Suprapubic skin (tissue), 4 donors: ENCODE measurements at regions not wholly inside any gene's neighbourhood (a gene's known extent, or its start where the extent isn't known, plus 50 kb on each side); places are given as distances from the start of the nearest gene placed in this dataset.

ENCODE experiments used
- DNase-seq, 2 donors: peaks; one replicate each; pipeline ENCODE4 v3.0.0-alpha.2; 2019; ENCODE audit warnings: low spot score in 2 of 2
- H3K27ac ChIP-seq: fragments of 200-600 bp; sonication (generic); one replicate; pipeline ENCODE4 v1.5.1; 2019
- H3K27me3 ChIP-seq: fragments of 200-600 bp; sonication (generic); one replicate; pipeline ENCODE4 v1.5.1; 2019
- H3K36me3 ChIP-seq: fragments of 200-600 bp; sonication (generic); one replicate; pipeline ENCODE4 v1.5.1; 2019
- H3K4me1 ChIP-seq: fragments of 200-600 bp; sonication (generic); one replicate; pipeline ENCODE4 v1.5.1; 2019
- H3K4me3 ChIP-seq: fragments of 200-600 bp; sonication (generic); one replicate; pipeline ENCODE4 v1.5.1; 2019; ENCODE audit warnings: mild to moderate bottlenecking
- H3K9me3 ChIP-seq: fragments of 200-600 bp; sonication (generic); one replicate; pipeline ENCODE4 v1.5.1; 2019
- EP300 ChIP-seq: sonication (generic); formaldehyde crosslinking; IDR thresholded peaks from one replicate; pipeline ENCODE4 v1.6.1; 2017; ENCODE audit warnings: antibody characterized with exemption
- POLR2A ChIP-seq, 2 donors: fragments of 450-650 bp; IDR thresholded peaks; one replicate each; pipeline ENCODE4 v1.6.1; 2017; ENCODE audit warnings: antibody characterized with exemption in 2 of 2, mild to moderate bottlenecking in 2 of 2, moderate library complexity in 2 of 2
- POLR2AphosphoS5 ChIP-seq, 3 donors: sonication (generic); formaldehyde crosslinking; IDR thresholded peaks; one replicate each; pipeline ENCODE4 v1.6.1; 2017; ENCODE audit warnings: antibody characterized with exemption in 3 of 3
- WGBS: methylation state at CpG from one replicate; pipeline ENCODE4 v1.1.5; 2018; 5-methylcytosine and 5-hydroxymethylcytosine counted together
- TF ChIP-seq, protein P1 (sequence below), 2 donors: fragments of 200-600 bp in 1 of 2; fragments of 450-650 bp in 1 of 2; sonication (generic) in 1 of 2; IDR thresholded peaks; one replicate each; pipeline ENCODE4 v1.5.1; 2016 to 2019; ENCODE audit warnings: antibody characterized with exemption in 2 of 2, mild to moderate bottlenecking in 1 of 2, moderate library complexity in 1 of 2

DNA sequence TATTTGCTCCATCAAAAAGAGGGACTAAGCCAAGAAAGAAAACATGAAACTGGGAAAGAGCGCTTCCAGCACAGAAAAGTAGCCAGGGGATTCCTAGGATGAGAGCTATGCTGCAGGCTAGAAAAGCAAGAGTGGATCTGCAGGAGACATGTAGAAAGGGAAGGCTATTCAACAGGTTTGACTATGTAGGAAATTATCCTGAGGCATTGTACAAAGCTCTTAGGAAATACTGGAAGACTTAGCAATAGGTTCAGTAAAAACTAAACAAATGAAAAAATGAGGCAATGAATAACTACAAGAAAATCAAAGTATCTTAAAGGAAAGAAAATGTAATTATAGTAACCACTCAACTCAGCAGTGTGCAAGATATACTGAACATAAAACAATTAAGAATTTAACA is 178.7 kb upstream of the FOXN2 start:
- TF ChIP-seq POLR2A (IDR thresholded peaks at IDR 0.05) (no peak), EP300 (no peak), POLR2AphosphoS5 (IDR thresholded peaks at IDR 0.05) (no peak)
- TF ChIP-seq, protein P1, sequence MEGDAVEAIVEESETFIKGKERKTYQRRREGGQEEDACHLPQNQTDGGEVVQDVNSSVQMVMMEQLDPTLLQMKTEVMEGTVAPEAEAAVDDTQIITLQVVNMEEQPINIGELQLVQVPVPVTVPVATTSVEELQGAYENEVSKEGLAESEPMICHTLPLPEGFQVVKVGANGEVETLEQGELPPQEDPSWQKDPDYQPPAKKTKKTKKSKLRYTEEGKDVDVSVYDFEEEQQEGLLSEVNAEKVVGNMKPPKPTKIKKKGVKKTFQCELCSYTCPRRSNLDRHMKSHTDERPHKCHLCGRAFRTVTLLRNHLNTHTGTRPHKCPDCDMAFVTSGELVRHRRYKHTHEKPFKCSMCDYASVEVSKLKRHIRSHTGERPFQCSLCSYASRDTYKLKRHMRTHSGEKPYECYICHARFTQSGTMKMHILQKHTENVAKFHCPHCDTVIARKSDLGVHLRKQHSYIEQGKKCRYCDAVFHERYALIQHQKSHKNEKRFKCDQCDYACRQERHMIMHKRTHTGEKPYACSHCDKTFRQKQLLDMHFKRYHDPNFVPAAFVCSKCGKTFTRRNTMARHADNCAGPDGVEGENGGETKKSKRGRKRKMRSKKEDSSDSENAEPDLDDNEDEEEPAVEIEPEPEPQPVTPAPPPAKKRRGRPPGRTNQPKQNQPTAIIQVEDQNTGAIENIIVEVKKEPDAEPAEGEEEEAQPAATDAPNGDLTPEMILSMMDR (IDR thresholded peaks at IDR 0.05): no peak
- WGBS: 82% methylated on average over 1 of the region's 1 CpG
- no peak for DNase-seq

GRCh38 chr2:48137829-48138228 is 176.7 kb upstream of the FOXN2 start:
- TF ChIP-seq, protein P1 (IDR thresholded peaks at IDR 0.05): no peak
- TF ChIP-seq POLR2AphosphoS5 (IDR thresholded peaks at IDR 0.05) (no peak), POLR2A (IDR thresholded peaks at IDR 0.05) (no peak)
- 59% methylated on average over 1 of the region's 1 CpG for WGBS
- Histone ChIP-seq H3K4me3 (no peak overlapping the region), H3K27me3 (no peaks in the 10 kb centered on the region), H3K4me1 (no peaks in the 10 kb centered on the region), H3K36me3 (no peaks in the 10 kb centered on the region), H3K9me3 (no peaks in the 10 kb centered on the region), H3K27ac (no peak overlapping the region)
- no peak for DNase-seq

More for the DNA sequence above, 178.7 kb upstream of the FOXN2 start:
- Histone ChIP-seq H3K4me3 (no peak overlapping the region), H3K27me3 (no peaks in the 10 kb centered on the region), H3K9me3 (no peaks in the 10 kb centered on the region), H3K27ac (no peak overlapping the region), H3K36me3 (no peaks in the 10 kb centered on the region), H3K4me1 (peaks cover 11% of the 10 kb centered on the region)

DNA sequence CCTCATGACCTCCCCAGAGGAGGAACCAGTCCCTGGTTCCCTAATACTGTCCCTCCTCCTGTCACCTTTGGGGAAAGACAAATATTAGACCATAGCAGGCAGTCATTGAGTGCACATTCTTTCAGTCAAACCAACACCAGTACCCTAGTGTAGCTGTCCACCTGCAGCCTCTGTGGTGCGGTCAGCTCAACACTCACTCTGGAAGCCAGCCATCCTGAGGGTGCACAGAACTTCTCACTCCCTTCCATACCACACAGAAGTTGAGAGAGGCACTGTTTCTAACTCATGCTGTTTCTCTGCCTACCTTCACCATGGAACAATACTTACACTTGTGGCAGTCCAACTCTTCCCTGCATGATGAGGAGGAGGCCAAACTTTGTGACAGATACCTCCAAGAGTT is 175.6 kb upstream of the FOXN2 start:
- Histone ChIP-seq H3K36me3 (no peaks in the 10 kb centered on the region), H3K9me3 (no peaks in the 10 kb centered on the region), H3K27ac (no peak overlapping the region), H3K4me3 (no peak overlapping the region), H3K4me1 (no peaks in the 10 kb centered on the region), H3K27me3 (no peaks in the 10 kb centered on the region)
- no peak for DNase-seq
- TF ChIP-seq, protein P1 (IDR thresholded peaks at IDR 0.05): no peak
- TF ChIP-seq EP300: no peak
- no peak for TF ChIP-seq POLR2AphosphoS5 (IDR thresholded peaks at IDR 0.05)
- no peak for TF ChIP-seq POLR2A (IDR thresholded peaks at IDR 0.05)
- WGBS: 0% methylated on average over 1 of the region's 1 CpG

- Histone ChIP-seq H3K27ac (no peak overlapping the region), H3K36me3 (no peaks in the 10 kb centered on the region), H3K4me1 (no peaks in the 10 kb centered on the region), H3K27me3 (no peaks in the 10 kb centered on the region), H3K4me3 (no peak overlapping the region), H3K9me3 (no peaks in the 10 kb centered on the region)
- TF ChIP-seq, protein P1 (IDR thresholded peaks at IDR 0.05): no peak
- TF ChIP-seq POLR2AphosphoS5 (IDR thresholded peaks at IDR 0.05) (no peak), EP300 (no peak), POLR2A (IDR thresholded peaks at IDR 0.05) (no peak)
- DNase-seq: no peak
Measured at GRCh38 chr2:48140586-48140985, 173.9 kb upstream of the FOXN2 start.

- no peak for DNase-seq
Measured at GRCh38 chr2:48144777-48145176, 169.7 kb upstream of the FOXN2 start.

More at GRCh38 chr2:48144777-48145176, 169.7 kb upstream of the FOXN2 start:
- Histone ChIP-seq H3K4me3 (no peak overlapping the region), H3K27me3 (no peaks in the 10 kb centered on the region), H3K9me3 (no peaks in the 10 kb centered on the region), H3K36me3 (no peaks in the 10 kb centered on the region), H3K4me1 (no peaks in the 10 kb centered on the region), H3K27ac (no peak overlapping the region)
- TF ChIP-seq POLR2A (IDR thresholded peaks at IDR 0.05) (no peak), EP300 (no peak), POLR2AphosphoS5 (IDR thresholded peaks at IDR 0.05) (no peak)
- TF ChIP-seq, protein P1 (IDR thresholded peaks at IDR 0.05): no peak
- 38% methylated on average over 2 of the region's 2 CpGs for WGBS
